ENCODE measurements at regions not wholly inside any gene's neighbourhood (a gene's known extent, or its start where the extent isn't known, plus 50 kb on each side); places are given as distances from the start of the nearest gene placed in this dataset.

DNA sequence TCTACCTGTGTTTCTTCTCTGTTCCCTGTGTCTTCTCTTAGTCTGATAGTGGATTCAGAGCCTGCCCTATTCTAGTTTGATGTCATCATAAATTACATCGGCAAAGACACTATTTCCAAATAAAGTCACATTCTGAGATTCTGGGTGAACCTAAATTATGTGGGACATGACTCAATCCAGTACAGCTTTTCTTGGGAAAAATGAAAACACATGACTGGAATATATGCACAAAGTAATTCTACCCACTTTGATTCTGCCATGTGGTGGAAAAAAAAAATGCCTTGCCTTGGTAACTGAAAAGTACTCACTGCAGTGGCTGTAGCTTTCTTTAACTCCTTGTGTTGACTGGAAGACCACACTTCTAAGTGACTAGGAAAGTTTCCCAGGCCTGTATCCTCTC is 73.7 kb downstream of the LRATD1 start:
- H3K27ac ChIP-seq: no peak overlapping the region
- no peaks in the 10 kb centered on the region for H3K4me1 ChIP-seq (ENCODE audit: insufficient read depth)
- no peaks in the 10 kb centered on the region for H3K27me3 ChIP-seq
- TF ChIP-seq, protein P1, sequence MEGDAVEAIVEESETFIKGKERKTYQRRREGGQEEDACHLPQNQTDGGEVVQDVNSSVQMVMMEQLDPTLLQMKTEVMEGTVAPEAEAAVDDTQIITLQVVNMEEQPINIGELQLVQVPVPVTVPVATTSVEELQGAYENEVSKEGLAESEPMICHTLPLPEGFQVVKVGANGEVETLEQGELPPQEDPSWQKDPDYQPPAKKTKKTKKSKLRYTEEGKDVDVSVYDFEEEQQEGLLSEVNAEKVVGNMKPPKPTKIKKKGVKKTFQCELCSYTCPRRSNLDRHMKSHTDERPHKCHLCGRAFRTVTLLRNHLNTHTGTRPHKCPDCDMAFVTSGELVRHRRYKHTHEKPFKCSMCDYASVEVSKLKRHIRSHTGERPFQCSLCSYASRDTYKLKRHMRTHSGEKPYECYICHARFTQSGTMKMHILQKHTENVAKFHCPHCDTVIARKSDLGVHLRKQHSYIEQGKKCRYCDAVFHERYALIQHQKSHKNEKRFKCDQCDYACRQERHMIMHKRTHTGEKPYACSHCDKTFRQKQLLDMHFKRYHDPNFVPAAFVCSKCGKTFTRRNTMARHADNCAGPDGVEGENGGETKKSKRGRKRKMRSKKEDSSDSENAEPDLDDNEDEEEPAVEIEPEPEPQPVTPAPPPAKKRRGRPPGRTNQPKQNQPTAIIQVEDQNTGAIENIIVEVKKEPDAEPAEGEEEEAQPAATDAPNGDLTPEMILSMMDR (IDR thresholded peaks at IDR 0.05): no peak
- TF ChIP-seq EP300 (IDR thresholded peaks at IDR 0.05): no peak
- no peak for TF ChIP-seq POLR2A (IDR thresholded peaks at IDR 0.05)
- DNase-seq: no peak
- intact Hi-C loops (cut with DNase I): no loop called here
- H3K36me3 ChIP-seq: no peaks in the 10 kb centered on the region
- WGBS, 3 donors: 94 to 98% (median 95%) methylated on average over 1 of the region's 1 CpG
- no peaks in the 10 kb centered on the region for H3K9me3 ChIP-seq
- H3K4me3 ChIP-seq: no peak overlapping the region

DNA sequence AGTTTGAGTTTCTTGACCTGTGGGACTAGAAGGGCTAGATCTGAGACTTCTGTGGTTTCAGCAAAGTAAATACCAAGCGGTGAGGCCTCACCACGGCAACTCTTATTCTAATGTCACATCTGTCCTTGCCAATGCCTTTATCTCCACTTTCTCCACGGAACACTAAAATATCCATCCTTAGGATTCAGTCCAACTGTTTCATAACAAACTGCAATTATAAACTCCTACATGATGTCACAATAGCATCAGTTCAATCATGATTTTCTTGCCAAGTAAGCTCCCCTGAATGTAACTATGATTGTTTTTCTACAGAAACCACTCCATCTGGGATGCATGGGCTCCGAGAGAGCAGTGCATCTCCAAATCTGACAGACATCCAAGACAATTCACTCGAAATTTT is 79.6 kb downstream of the LRATD1 start:
- TF ChIP-seq, protein P1 (IDR thresholded peaks at IDR 0.05): no peak
- no peak for TF ChIP-seq EP300 (IDR thresholded peaks at IDR 0.05)
- TF ChIP-seq POLR2A (IDR thresholded peaks at IDR 0.05): no peak
- DNase-seq: no peak
- intact Hi-C loops (cut with DNase I): no loop called here
- 10 to 19% (median 19%) methylated on average over 5 of the region's 5 CpGs for WGBS, 3 donors
- Histone ChIP-seq H3K27me3 (no peaks in the 10 kb centered on the region), H3K4me1 (ENCODE audit: insufficient read depth) (peaks cover 2% of the 10 kb centered on the region), H3K4me3 (no peak overlapping the region), H3K27ac (peak overlapping the region in 1 of 2 donors; percentile 17), H3K36me3 (no peaks in the 10 kb centered on the region), H3K9me3 (no peaks in the 10 kb centered on the region)

DNA sequence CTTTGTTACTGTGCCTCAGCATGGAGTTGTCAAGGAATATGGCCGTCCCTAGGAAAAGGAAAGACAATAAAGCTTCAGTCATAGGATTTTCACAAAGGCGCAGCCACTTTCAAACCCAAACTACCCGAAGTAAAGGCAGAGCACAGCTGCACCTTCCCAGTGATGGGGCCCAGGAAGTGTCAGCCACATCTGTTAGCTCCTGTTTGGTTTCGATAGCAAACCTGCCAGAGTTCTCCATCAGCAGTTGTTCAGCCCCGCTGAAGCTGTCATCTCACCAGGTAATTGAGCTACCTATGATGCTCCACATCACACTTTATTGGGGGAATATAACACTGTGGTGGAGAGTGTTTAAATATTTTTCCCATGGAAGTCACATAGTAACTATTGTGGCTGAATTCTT is 80.7 kb downstream of the LRATD1 start:
- Histone ChIP-seq H3K27ac (no peak overlapping the region), H3K4me1 (ENCODE audit: insufficient read depth) (peaks cover 2% of the 10 kb centered on the region), H3K27me3 (no peaks in the 10 kb centered on the region), H3K9me3 (no peaks in the 10 kb centered on the region), H3K36me3 (no peaks in the 10 kb centered on the region), H3K4me3 (no peak overlapping the region)
- TF ChIP-seq, protein P1 (IDR thresholded peaks at IDR 0.05): no peak
- TF ChIP-seq POLR2A (IDR thresholded peaks at IDR 0.05) (no peak), EP300 (IDR thresholded peaks at IDR 0.05) (no peak)
- no peak for DNase-seq
- intact Hi-C loops (cut with DNase I): no loop called here
- 85 to 91% (median 90%) methylated on average over 5 of the region's 5 CpGs for WGBS, 3 donors

DNA sequence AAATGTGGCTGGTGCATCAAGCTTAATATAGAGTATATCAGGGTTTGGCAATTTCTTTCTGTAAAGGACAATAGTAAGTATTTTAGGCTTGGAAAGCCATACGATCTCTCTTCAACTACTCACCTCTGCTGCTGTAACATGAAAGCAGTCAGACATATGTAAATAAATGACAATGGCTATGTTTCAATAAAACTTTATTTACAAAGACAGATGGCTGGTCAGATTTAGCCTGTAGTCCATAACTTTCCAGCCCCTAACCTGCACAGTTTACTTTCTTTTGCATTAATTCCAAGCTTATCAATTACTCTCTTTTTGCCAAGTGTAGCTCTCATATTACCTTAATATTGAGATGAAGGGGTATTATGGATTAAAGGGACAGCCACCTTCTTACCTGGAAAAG is 83.1 kb downstream of the LRATD1 start:
- H3K27ac ChIP-seq: no peak overlapping the region
- H3K36me3 ChIP-seq: no peaks in the 10 kb centered on the region
- intact Hi-C loops (cut with DNase I): no loop called here
- H3K4me3 ChIP-seq: no peak overlapping the region
- DNase-seq: no peak
- no peaks in the 10 kb centered on the region for H3K9me3 ChIP-seq
- 89 to 95% (median 92%) methylated on average over 1 of the region's 1 CpG for WGBS, 3 donors
- no peak for TF ChIP-seq POLR2A (IDR thresholded peaks at IDR 0.05)
- H3K4me1 ChIP-seq (ENCODE audit: insufficient read depth): peaks cover 2% of the 10 kb centered on the region
- no peaks in the 10 kb centered on the region for H3K27me3 ChIP-seq

DNA sequence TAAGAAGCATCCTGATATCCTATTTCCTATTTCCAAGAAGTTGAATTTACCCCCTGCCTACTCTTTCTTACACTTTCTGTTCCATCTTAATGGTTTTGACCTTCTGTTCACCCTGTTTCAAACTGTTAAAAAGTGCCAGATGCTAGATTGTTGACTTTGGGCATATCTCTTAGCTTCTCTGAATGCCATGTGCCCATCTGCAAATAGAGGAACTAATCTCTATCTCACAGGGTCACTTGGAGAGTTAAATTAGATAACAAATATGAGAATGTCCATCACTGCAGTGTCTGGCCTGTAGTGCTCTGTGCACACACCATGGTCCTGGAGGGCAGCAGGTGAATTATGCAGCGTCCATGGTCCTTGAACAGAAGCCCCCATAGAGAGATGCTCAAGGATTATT is 83.8 kb downstream of the LRATD1 start:
- Histone ChIP-seq H3K36me3 (no peaks in the 10 kb centered on the region), H3K27ac (no peak overlapping the region), H3K4me1 (ENCODE audit: insufficient read depth) (peaks cover 2% of the 10 kb centered on the region), H3K27me3 (no peaks in the 10 kb centered on the region), H3K4me3 (no peak overlapping the region), H3K9me3 (no peaks in the 10 kb centered on the region)
- TF ChIP-seq POLR2A (IDR thresholded peaks at IDR 0.05) (no peak), EP300 (IDR thresholded peaks at IDR 0.05) (no peak)
- TF ChIP-seq, protein P1 (IDR thresholded peaks at IDR 0.05): no peak
- intact Hi-C loops (cut with DNase I): no loop called here
- WGBS, 3 donors: 25 to 83% (median 44%) methylated on average over 1 of the region's 1 CpG
- no peak for DNase-seq

Data from ovary (tissue), 7 donors.